ENCODE measurements at regions not wholly inside any gene's neighbourhood (a gene's known extent, or its start where the extent isn't known, plus 50 kb on each side); places are given as distances from the start of the nearest gene placed in this dataset.

DNA sequence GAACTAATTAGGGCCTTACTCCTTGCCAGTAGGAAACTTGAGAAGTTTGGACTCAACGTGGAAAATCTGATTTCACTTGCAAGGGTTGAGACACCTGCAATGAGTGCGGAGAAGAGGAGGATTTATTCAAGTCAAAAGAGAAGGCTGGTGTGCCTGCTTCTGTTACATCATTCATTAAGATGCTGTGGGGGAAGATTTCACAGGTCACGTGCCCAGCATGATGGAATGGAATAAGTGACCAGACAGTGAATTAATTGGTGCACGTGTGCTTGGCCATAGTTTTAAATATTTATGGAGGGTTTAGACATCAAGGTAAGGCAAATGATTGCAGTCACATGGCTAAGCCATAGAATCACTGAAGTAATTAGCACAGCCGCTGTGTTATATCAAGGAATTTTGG lies 155.0 kb downstream of the C7orf25 start:
- Histone ChIP-seq H3K4me3 (ENCODE audit: low read length) (no peak overlapping the region), H3K4me1 (ENCODE audit: insufficient read depth, low read length) (peaks cover 18% of the 10 kb centered on the region), H3K9me3 (ENCODE audit: insufficient read depth, low read depth, low read length) (no peaks in the 10 kb centered on the region), H3K27ac (ENCODE audit: low read depth, low read length) (no peak overlapping the region), H3K36me3 (ENCODE audit: insufficient read depth, low read length) (no peaks in the 10 kb centered on the region), H3K27me3 (ENCODE audit: insufficient read depth, low read length) (no peaks in the 10 kb centered on the region), H3K9ac (ENCODE audit: low read depth, low read length) (no peak overlapping the region)
- 88% methylated on average over 5 of the region's 5 CpGs for WGBS

DNA sequence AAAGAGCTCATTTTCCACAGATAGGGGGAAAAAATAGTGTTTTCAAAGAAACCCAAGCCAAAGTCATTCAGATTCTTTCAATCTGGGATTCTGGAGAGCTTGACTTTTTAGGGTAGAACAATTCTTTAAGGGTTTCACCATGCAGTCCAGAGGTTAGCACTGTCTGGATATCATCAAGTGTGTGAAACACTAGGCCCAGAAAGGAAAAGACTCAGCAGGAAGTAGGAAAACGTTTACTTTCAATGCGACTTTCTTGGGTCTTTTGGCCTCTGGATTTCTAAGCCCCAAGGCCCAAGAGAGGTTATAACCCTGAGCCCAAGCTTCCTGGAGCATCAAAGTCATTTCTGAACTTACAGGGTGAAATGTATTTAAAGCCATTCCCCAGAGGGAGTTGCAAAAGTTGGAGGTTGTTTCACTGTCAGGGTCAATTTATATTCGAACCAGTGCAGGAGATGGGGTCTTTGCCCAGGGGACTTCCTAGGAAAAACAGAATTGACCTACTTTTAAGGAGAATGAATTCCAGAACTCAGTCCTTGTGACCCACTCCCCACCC lies 158.0 kb downstream of the C7orf25 start:
- Histone ChIP-seq H3K27ac (ENCODE audit: low read depth, low read length) (no peak overlapping the region), H3K9ac (ENCODE audit: low read depth, low read length) (no peak overlapping the region), H3K4me1 (ENCODE audit: insufficient read depth, low read length) (peaks cover 18% of the 10 kb centered on the region), H3K36me3 (ENCODE audit: insufficient read depth, low read length) (no peaks in the 10 kb centered on the region), H3K27me3 (ENCODE audit: insufficient read depth, low read length) (no peaks in the 10 kb centered on the region), H3K9me3 (ENCODE audit: insufficient read depth, low read depth, low read length) (no peaks in the 10 kb centered on the region), H3K4me3 (ENCODE audit: low read length) (no peak overlapping the region)
- WGBS, result 51% methylated on average over 3 of the region's 3 CpGs

DNA sequence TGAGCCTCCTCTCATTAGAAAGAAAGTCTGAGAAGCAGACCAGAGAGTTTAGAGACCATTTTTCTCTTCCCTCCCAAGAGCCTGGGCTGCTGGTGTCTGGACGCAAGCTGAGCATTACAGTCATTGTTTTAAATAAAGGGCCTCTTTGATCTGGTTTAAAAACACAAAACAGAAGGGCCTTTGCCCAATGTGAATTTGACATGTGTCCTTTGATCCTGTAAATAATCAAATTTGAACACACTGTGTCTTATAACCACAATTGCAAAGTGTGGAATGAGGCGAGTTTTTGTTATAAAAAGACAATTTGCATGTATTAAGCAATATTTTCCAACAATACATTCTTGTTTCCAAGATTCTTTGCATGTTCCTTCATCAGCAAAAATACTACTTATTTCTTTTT lies 158.5 kb downstream of the C7orf25 start:
- no peaks in the 10 kb centered on the region for H3K36me3 ChIP-seq (ENCODE audit: insufficient read depth, low read length)
- peaks cover 18% of the 10 kb centered on the region for H3K4me1 ChIP-seq (ENCODE audit: insufficient read depth, low read length)
- H3K9me3 ChIP-seq (ENCODE audit: insufficient read depth, low read depth, low read length), result no peaks in the 10 kb centered on the region
- no peaks in the 10 kb centered on the region for H3K27me3 ChIP-seq (ENCODE audit: insufficient read depth, low read length)
- H3K9ac ChIP-seq (ENCODE audit: low read depth, low read length), result no peak overlapping the region
- no peak overlapping the region for H3K4me3 ChIP-seq (ENCODE audit: low read length)
- no peak overlapping the region for H3K27ac ChIP-seq (ENCODE audit: low read depth, low read length)
- WGBS, result 67% methylated on average over 1 of the region's 2 CpGs

DNA sequence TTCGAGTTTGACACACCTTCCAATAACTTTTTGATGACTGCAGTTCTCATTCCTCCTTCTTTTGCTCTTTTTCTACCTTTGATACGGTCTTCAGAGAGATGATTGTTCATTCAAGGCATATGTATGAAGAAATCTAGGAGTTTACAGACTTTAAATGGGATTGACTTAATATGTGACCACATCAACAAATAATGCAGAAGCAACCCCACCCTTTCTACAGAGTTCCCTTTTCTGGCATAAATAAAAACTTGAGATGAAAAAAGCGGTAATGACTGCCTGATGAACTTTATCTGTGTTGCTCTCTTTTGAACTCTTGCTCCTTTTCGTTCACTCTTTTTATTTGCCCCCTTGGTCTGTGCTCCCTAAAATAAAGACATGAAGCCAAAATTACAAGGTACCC lies 161.7 kb downstream of the C7orf25 start:
- 66% methylated on average over 4 of the region's 4 CpGs for WGBS
- Histone ChIP-seq H3K27me3 (ENCODE audit: insufficient read depth, low read length) (no peaks in the 10 kb centered on the region), H3K9me3 (ENCODE audit: insufficient read depth, low read depth, low read length) (no peaks in the 10 kb centered on the region), H3K4me1 (ENCODE audit: insufficient read depth, low read length) (peaks cover 18% of the 10 kb centered on the region), H3K27ac (ENCODE audit: low read depth, low read length) (no peak overlapping the region), H3K9ac (ENCODE audit: low read depth, low read length) (no peak overlapping the region), H3K4me3 (ENCODE audit: low read length) (no peak overlapping the region), H3K36me3 (ENCODE audit: insufficient read depth, low read length) (no peaks in the 10 kb centered on the region)

DNA sequence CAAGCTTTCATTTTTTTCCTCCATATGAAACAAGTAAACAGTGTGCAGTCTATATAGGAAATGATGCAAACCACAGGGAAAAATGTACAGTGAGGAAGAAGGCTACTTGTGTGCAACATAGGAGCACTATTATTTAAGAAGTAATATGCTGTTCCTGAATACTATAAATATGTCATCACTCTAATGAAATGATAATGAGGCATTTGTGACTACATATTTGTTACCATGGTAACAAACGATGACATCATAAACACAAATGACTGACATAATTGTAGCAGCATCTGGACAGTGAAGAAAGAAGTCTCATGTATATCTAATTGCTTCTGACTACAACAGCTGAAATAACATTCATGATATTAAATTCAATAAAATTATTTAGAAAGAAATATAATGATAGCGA lies 164.8 kb downstream of the C7orf25 start:
- WGBS, result 88% methylated on average over 2 of the region's 2 CpGs
- H3K9ac ChIP-seq (ENCODE audit: low read depth, low read length), result no peak overlapping the region
- H3K27me3 ChIP-seq (ENCODE audit: insufficient read depth, low read length), result no peaks in the 10 kb centered on the region
- H3K27ac ChIP-seq (ENCODE audit: low read depth, low read length), result no peak overlapping the region
- no peaks in the 10 kb centered on the region for H3K9me3 ChIP-seq (ENCODE audit: insufficient read depth, low read depth, low read length)
- H3K36me3 ChIP-seq (ENCODE audit: insufficient read depth, low read length), result no peaks in the 10 kb centered on the region
- no peak overlapping the region for H3K4me3 ChIP-seq (ENCODE audit: low read length)
- peaks cover 6% of the 10 kb centered on the region; the same call in 1 of the 2 replicates for H3K4me1 ChIP-seq (ENCODE audit: insufficient read depth, low read length)

DNA sequence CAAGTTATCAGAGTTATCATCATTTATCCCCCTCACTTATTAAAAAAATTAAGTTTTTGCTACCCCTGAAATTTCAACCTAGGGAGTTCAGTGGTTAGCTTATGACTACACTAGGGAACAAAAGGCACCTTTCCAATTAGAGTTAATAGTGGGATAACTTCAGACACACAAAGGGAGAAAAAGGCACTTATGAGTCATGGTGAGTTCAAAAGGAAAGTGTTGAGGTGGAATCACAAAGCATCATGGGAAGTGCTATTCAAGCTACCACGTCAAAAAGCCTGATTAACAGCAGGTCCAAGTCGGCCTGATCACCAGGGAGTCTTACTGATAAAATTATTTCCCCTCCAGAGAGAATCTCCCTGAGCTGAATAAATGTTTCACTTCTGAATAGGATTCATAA lies 165.7 kb downstream of the C7orf25 start:
- Histone ChIP-seq H3K27me3 (ENCODE audit: insufficient read depth, low read length) (no peaks in the 10 kb centered on the region), H3K4me1 (ENCODE audit: insufficient read depth, low read length) (peaks cover 6% of the 10 kb centered on the region; the same call in 1 of the 2 replicates), H3K9me3 (ENCODE audit: insufficient read depth, low read depth, low read length) (no peaks in the 10 kb centered on the region), H3K27ac (ENCODE audit: low read depth, low read length) (no peak overlapping the region), H3K36me3 (ENCODE audit: insufficient read depth, low read length) (no peaks in the 10 kb centered on the region), H3K9ac (ENCODE audit: low read depth, low read length) (no peak overlapping the region), H3K4me3 (ENCODE audit: low read length) (no peak overlapping the region)
- WGBS, result 47% methylated on average over 2 of the region's 2 CpGs

DNA sequence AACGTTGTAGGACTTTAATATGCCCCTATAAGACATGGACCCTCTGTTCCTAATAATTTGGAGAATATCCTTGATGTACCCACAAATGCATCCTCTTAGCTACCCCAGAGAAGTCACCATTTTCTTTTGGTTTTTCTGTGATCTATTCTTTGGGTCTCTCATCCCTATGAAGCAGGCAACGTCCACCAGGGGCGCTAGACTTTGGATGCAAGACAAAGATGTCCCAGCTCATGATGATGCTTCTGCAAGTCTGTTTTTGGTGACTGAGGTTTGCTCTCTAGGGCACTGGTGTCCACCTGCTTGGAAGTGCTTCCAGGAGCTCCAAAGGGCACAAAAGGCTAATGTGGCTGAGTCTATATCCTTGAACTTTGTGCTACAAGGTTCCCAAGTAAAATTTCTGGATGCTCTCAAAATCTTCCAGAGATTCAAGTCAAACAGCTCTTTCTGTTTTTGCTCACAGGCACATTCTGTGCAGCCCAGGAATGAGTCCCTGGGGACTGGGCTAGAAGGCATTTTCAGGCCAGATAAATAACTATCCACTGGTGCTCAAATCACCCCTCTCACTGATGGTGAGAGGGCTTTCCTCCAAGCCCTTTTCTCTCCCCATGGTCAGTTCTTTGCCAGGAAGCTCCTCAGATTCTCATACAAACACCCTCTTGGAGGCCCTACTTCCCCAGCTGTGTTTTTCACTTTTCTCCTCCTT lies 166.4 kb downstream of the C7orf25 start:
- H3K9ac ChIP-seq (ENCODE audit: low read depth, low read length), result no peak overlapping the region
- 71% methylated on average over 3 of the region's 3 CpGs for WGBS
- no peaks in the 10 kb centered on the region for H3K27me3 ChIP-seq (ENCODE audit: insufficient read depth, low read length)

DNA sequence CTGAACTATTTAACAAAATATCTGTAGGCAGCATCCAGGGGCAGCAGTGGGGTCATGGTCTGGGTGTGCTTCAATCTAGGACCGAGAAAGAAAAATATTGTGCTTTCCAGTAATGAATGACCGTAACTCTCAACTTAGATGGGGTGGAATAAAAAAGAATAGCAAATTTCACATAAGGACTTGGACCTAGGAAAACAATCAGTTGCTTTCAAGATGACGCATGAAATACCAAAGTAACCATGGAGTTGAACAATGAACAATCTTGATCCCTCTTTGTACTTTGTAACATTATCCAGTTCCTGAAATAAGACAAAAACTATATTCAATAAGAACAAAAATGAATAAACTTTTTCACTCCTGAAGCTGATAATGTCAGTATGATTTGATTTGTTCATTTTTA lies 167.1 kb downstream of the C7orf25 start:
- no peak overlapping the region for H3K4me3 ChIP-seq (ENCODE audit: low read length)
- H3K9ac ChIP-seq (ENCODE audit: low read depth, low read length), result no peak overlapping the region
- no peak overlapping the region for H3K27ac ChIP-seq (ENCODE audit: low read depth, low read length)
- H3K36me3 ChIP-seq (ENCODE audit: insufficient read depth, low read length), result no peaks in the 10 kb centered on the region
- peaks cover 6% of the 10 kb centered on the region; the same call in 1 of the 2 replicates for H3K4me1 ChIP-seq (ENCODE audit: insufficient read depth, low read length)
- H3K9me3 ChIP-seq (ENCODE audit: insufficient read depth, low read depth, low read length), result no peaks in the 10 kb centered on the region
- WGBS, result 99% methylated on average over 3 of the region's 3 CpGs
- no peaks in the 10 kb centered on the region for H3K27me3 ChIP-seq (ENCODE audit: insufficient read depth, low read length)

More for the DNA sequence above, 166.4 kb downstream of the C7orf25 start:
- Histone ChIP-seq H3K27ac (ENCODE audit: low read depth, low read length) (no peak overlapping the region), H3K4me3 (ENCODE audit: low read length) (no peak overlapping the region), H3K4me1 (ENCODE audit: insufficient read depth, low read length) (peaks cover 6% of the 10 kb centered on the region; the same call in 1 of the 2 replicates), H3K36me3 (ENCODE audit: insufficient read depth, low read length) (no peaks in the 10 kb centered on the region), H3K9me3 (ENCODE audit: insufficient read depth, low read depth, low read length) (no peaks in the 10 kb centered on the region)

DNA sequence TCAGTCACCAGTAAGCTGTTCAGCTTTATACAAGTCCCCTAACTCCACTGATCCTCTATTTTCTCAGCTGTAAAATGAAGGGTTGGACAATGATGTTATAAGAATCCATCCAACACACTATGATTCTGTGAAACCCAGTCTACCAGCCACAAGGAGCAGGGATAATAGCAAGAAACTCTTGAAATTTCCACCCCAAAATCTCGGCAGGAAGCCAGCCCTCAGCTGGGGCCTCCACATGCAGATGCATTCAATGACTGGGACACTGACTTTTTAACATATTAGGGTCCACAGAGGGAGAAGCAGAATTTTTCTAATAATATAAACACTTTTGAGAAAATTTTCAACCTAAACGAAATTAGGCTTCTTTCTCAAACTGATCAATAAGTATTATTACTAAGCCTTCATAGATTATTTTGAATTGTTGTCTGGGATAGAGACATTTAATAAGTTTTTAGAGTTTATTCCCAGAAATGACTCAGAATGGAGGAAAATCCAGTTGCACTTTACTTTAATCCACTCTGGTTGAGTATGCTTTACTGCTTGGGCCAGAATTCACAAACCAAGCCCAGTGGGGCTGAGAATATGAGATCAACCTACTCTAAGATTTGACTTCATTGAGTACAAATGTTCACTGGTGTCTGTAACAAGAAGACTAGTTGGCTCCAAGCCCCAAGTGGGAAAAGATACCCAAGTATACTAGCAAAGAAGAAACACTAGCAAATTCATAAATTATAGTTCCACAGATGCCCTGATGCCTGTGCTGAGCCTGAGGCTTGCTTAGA lies 168.6 kb downstream of the C7orf25 start:
- WGBS, result 79% methylated on average over 1 of the region's 2 CpGs

DNA sequence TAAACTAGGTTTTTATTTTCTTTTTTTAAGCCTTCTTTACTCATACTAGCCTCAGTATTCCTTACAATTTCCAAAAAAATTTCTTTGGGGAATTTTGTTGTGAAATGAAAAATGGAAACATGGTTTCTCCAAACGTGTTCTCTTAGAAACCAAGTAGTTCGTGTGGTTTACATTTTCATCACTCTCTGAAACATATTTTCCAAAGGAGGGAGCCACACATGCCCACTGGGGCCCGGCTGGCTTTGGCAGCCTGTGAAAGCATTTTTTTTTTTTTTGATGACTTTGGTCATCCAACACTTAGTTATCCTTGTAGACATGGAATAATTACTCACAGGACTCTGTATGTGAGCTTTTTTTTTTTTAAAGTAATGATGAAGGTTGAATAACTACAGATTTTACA lies 169.6 kb downstream of the C7orf25 start:
- no peak overlapping the region for H3K27ac ChIP-seq (ENCODE audit: low read depth, low read length)
- no peak overlapping the region for H3K4me3 ChIP-seq (ENCODE audit: low read length)
- H3K9me3 ChIP-seq (ENCODE audit: insufficient read depth, low read depth, low read length), result no peaks in the 10 kb centered on the region
- no peaks in the 10 kb centered on the region for H3K27me3 ChIP-seq (ENCODE audit: insufficient read depth, low read length)
- peaks cover 6% of the 10 kb centered on the region; the same call in 1 of the 2 replicates for H3K4me1 ChIP-seq (ENCODE audit: insufficient read depth, low read length)
- no peak overlapping the region for H3K9ac ChIP-seq (ENCODE audit: low read depth, low read length)
- 44% methylated on average over 2 of the region's 3 CpGs for WGBS
- H3K36me3 ChIP-seq (ENCODE audit: insufficient read depth, low read length), result no peaks in the 10 kb centered on the region

More for the DNA sequence above, 168.6 kb downstream of the C7orf25 start:
- H3K9ac ChIP-seq (ENCODE audit: low read depth, low read length), result no peak overlapping the region
- H3K36me3 ChIP-seq (ENCODE audit: insufficient read depth, low read length), result no peaks in the 10 kb centered on the region
- no peaks in the 10 kb centered on the region for H3K9me3 ChIP-seq (ENCODE audit: insufficient read depth, low read depth, low read length)
- peaks cover 6% of the 10 kb centered on the region; the same call in 1 of the 2 replicates for H3K4me1 ChIP-seq (ENCODE audit: insufficient read depth, low read length)
- H3K27ac ChIP-seq (ENCODE audit: low read depth, low read length), result no peak overlapping the region
- no peaks in the 10 kb centered on the region for H3K27me3 ChIP-seq (ENCODE audit: insufficient read depth, low read length)
- H3K4me3 ChIP-seq (ENCODE audit: low read length), result no peak overlapping the region

DNA sequence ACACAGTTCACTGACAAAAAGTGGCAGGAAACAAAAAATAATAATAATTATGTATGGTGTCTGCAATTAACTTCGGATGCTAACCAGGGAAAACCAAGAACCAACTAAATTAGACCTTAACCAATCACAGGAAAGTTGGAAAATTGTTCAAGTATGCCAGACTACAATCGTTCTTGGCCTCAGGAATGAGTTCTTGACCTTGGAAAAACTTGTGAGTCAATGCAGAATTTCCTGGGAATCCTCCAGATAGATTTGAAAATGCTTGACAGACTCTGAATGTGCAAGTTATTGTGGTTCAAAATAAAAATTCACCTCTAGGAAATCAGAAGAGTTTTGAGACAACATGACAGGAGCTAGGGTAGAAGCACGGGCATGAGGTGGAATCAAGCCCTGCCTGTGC lies 171.5 kb downstream of the C7orf25 start:
- WGBS, result 94% methylated on average over 3 of the region's 3 CpGs
- no peak overlapping the region for H3K27ac ChIP-seq (ENCODE audit: low read depth, low read length)
- H3K9ac ChIP-seq (ENCODE audit: low read depth, low read length), result no peak overlapping the region
- H3K36me3 ChIP-seq (ENCODE audit: insufficient read depth, low read length), result no peaks in the 10 kb centered on the region
- H3K4me1 ChIP-seq (ENCODE audit: insufficient read depth, low read length), result peaks cover 6% of the 10 kb centered on the region; the same call in 1 of the 2 replicates
- no peak overlapping the region for H3K4me3 ChIP-seq (ENCODE audit: low read length)
- H3K9me3 ChIP-seq (ENCODE audit: insufficient read depth, low read depth, low read length), result no peaks in the 10 kb centered on the region
- no peaks in the 10 kb centered on the region for H3K27me3 ChIP-seq (ENCODE audit: insufficient read depth, low read length)

Measured in HUES64 (cell line).